Cardiac fibroblast (primary cell): ENCODE measurements at regions not wholly inside any gene's neighbourhood (a gene's known extent, or its start where the extent isn't known, plus 50 kb on each side); places are given as distances from the start of the nearest gene placed in this dataset.

Source experiments
- DNase-seq, 2 donors: peaks; one replicate each; pipeline versions ENCODE4 v3.0.0 to v3.0.0-alpha.2; 2010; ENCODE audit warnings: low read depth in 2 of 2
- H3K4me3 ChIP-seq, 2 donors: replicated peaks in 1 of 2; 1 replicate in 1 of 2; 2 replicates in 1 of 2; pipeline ENCODE4 v1.5.1; 2011; ENCODE audit warnings: low read depth in 2 of 2, low read length in 2 of 2, mild to moderate bottlenecking in 2 of 2, moderate library complexity in 1 of 2
- CTCF ChIP-seq: IDR thresholded peaks from one replicate; pipeline ENCODE4 v1.5.1; 2011; ENCODE audit warnings: low read depth, mild to moderate bottlenecking, low read length, inconsistent platforms

- H3K4me3 ChIP-seq: no peak overlapping the region
- TF ChIP-seq CTCF: no peak
- DNase-seq: peak in 1 of 2 donors; percentile 2
Measured at GRCh38 chr3:159323848-159324247, 522.0 kb downstream of the MFSD1 start.

- no peak for TF ChIP-seq CTCF
- H3K4me3 ChIP-seq: no peak overlapping the region
- DNase-seq: no peak
Measured at GRCh38 chr3:159326998-159327397, 525.1 kb downstream of the MFSD1 start.

GRCh38 chr3:159332535-159333099 is 530.8 kb downstream of the MFSD1 start:
- DNase-seq: no peak
- no peak overlapping the region for H3K4me3 ChIP-seq
- no peak for TF ChIP-seq CTCF

- no peak for DNase-seq
- TF ChIP-seq CTCF: no peak
- H3K4me3 ChIP-seq: no peak overlapping the region
Measured at GRCh38 chr3:159339131-159339530, 537.3 kb downstream of the MFSD1 start.

- no peak overlapping the region for H3K4me3 ChIP-seq
- peak; percentile 13 to 38 for DNase-seq
- TF ChIP-seq CTCF: no peak
Measured at GRCh38 chr3:159340877-159341500, 539.1 kb downstream of the MFSD1 start.

- H3K4me3 ChIP-seq: no peak overlapping the region
- no peak for TF ChIP-seq CTCF
- DNase-seq: no peak
Measured at GRCh38 chr3:159346271-159346903, 544.5 kb downstream of the MFSD1 start.
